PC-3 (cell line): ENCODE measurements at regions not wholly inside any gene's neighbourhood (a gene's known extent, or its start where the extent isn't known, plus 50 kb on each side); places are given as distances from the start of the nearest gene placed in this dataset.
"Not testable (repeated sequence)": the region's sequence is repeated elsewhere in the genome, so short reads cannot be mapped to it uniquely, and the experiment has no call there.

Experiments used
- ATAC-seq: fragments of 200-7000 bp; cut with Tn5 transposase; 2 replicates; pipeline ENCODE4 v1.9.1; 2020; ENCODE audit warnings: mild to moderate bottlenecking, moderate library complexity
- BruUV-seq: library from RNA; stranded (reverse); fragments of 400-500 nt; replicated peaks from 2 replicates; lab custom pipeline; 2021; lab: Mats Ljungman, UMichigan
- CTCF ChIA-PET: fragments of 300-600 bp; sonication (Branson Sonifier 250); formaldehyde crosslinking; loops from one replicate; lab custom pipeline; 2022; ENCODE audit warnings: antibody characterized with exemption; lab: Charles Lee
- POLR2A ChIA-PET: fragments of 300-600 bp; sonication (Branson Sonifier 250); formaldehyde crosslinking; loops from one replicate; lab custom pipeline; 2022; ENCODE audit warnings: antibody characterized with exemption; ENCODE audit not compliant: unreplicated experiment; lab: Charles Lee
- DNase-seq: peaks from one replicate; pipeline ENCODE4 v3.0.0-alpha.2; 2015
- H2AFZ ChIP-seq: fragments of 300-600 bp; sonication (generic); 2 replicates; pipeline ENCODE4 v1.6.0; 2016; ENCODE audit warnings: antibody characterized with exemption, low read length
- H3F3A ChIP-seq: fragments of 300-600 bp; sonication (generic); one replicate; pipeline ENCODE4 v1.6.0; 2017; ENCODE audit warnings: antibody characterized with exemption, low read length, control low read depth, mild to moderate bottlenecking; ENCODE audit not compliant: unreplicated experiment
- H3K27ac ChIP-seq: fragments of 300-600 bp; sonication (generic); 2 replicates; pipeline ENCODE4 v1.5.1; 2016; ENCODE audit warnings: mild to moderate bottlenecking, low read length
- H3K27me3 ChIP-seq: fragments of 300-600 bp; sonication (generic); 2 replicates; pipeline ENCODE4 v1.6.1; 2016; ENCODE audit warnings: low read length, mixed read lengths
- H3K36me3 ChIP-seq: fragments of 300-600 bp; sonication (generic); 2 replicates; pipeline ENCODE4 v1.6.1; 2016; ENCODE audit warnings: low read depth, mixed run types, low read length, mixed read lengths
- H3K4me1 ChIP-seq: fragments of 300-600 bp; sonication (generic); 2 replicates; pipeline ENCODE4 v1.5.1; 2016; ENCODE audit warnings: low read length; ENCODE audit not compliant: insufficient read depth
- H3K4me2 ChIP-seq: fragments of 300-600 bp; sonication (generic); 2 replicates; pipeline ENCODE4 v1.6.0; 2016; ENCODE audit warnings: low read length
- H3K4me3 ChIP-seq: fragments of 300-600 bp; sonication (generic); 2 replicates; pipeline ENCODE4 v1.5.1; 2016; ENCODE audit warnings: mild to moderate bottlenecking, low read length, mixed read lengths
- H3K79me2 ChIP-seq: fragments of 300-600 bp; sonication (generic); 2 replicates; pipeline ENCODE4 v1.6.1; 2017; ENCODE audit warnings: low read length, mixed read lengths
- H3K9ac ChIP-seq: fragments of 300-600 bp; sonication (generic); 2 replicates; pipeline ENCODE4 v1.6.0; 2016; ENCODE audit warnings: mild to moderate bottlenecking, low read length
- H3K9me2 ChIP-seq: fragments of 300-600 bp; sonication (generic); replicated peaks from 2 replicates; pipeline ENCODE4 v1.6.1; 2016; ENCODE audit warnings: mixed run types, low read length, mixed read lengths
- H3K9me3 ChIP-seq: fragments of 300-600 bp; sonication (generic); 2 replicates; pipeline ENCODE4 v1.6.1; 2016; ENCODE audit warnings: low read length, mixed read lengths
- H4K20me1 ChIP-seq: fragments of 300-600 bp; sonication (generic); 2 replicates; pipeline ENCODE4 v1.6.1; 2016; ENCODE audit warnings: low read length, mixed read lengths
- CTCF ChIP-seq: fragments of 300-600 bp; sonication (generic); conservative IDR thresholded peaks from 2 replicates; pipeline ENCODE4 v1.5.1; 2017; ENCODE audit warnings: antibody characterized with exemption, low read depth, mild to moderate bottlenecking, low read length
- EZH2 ChIP-seq: fragments of 300-600 bp; sonication (generic); IDR thresholded peaks from one replicate; pipeline ENCODE4 v1.6.1; 2017; ENCODE audit warnings: antibody characterized with exemption, mild to moderate bottlenecking, low read length; ENCODE audit not compliant: unreplicated experiment
- EZH2phosphoT487 ChIP-seq: fragments of 300-600 bp; sonication (generic); IDR thresholded peaks from 2 replicates; pipeline ENCODE4 v1.6.1; 2018; ENCODE audit warnings: mild to moderate bottlenecking, antibody characterized with exemption, low read length, borderline replicate concordance
- intact Hi-C: fragments of 100-400 bp; cut with micrococcal nuclease; formaldehyde crosslinking; loops from 2 replicates; pipeline ENCODE4 v1.9.0; 2023

- H3K36me3 ChIP-seq = no peaks in the 10 kb centered on the region
- no peaks in the 10 kb centered on the region for H3K9me3 ChIP-seq
- TF ChIP-seq CTCF (no peak), EZH2 (no peak), EZH2phosphoT487 (no peak)
- H3K9me2 ChIP-seq = no peaks in the 10 kb centered on the region
- no peaks in the 10 kb centered on the region for H3F3A ChIP-seq
- intact Hi-C loops = no loop called here
- H2AFZ ChIP-seq = no peak overlapping the region
- H3K79me2 ChIP-seq = no peaks in the 10 kb centered on the region
- 0 out of 2 replicates have a peak, but pooled peaks cover 3% of the 10 kb centered on the region for H3K27me3 ChIP-seq
- no peak for DNase-seq
- no peak overlapping the region for H3K27ac ChIP-seq
- H3K9ac ChIP-seq = no peak overlapping the region
- no peaks in the 10 kb centered on the region for H3K4me1 ChIP-seq
- ChIA-PET POLR2A (no interaction called here), CTCF (no interaction called here)
- H3K4me2 ChIP-seq = no peak overlapping the region
- ATAC-seq = no peak
- no TSS peak for BruUV-seq
- no peaks in the 10 kb centered on the region for H4K20me1 ChIP-seq
- H3K4me3 ChIP-seq = no peak overlapping the region
Measured at GRCh38 chr11:57888386-57888785, 126.8 kb downstream of the CTNND1 start.

GRCh38 chr11:57890521-57890920 is 128.9 kb downstream of the CTNND1 start:
- Histone ChIP-seq H3K27me3 (0 out of 2 replicates have a peak, but pooled peaks cover 3% of the 10 kb centered on the region), H4K20me1 (no peaks in the 10 kb centered on the region), H3K9me3 (no peaks in the 10 kb centered on the region), H3K9me2 (no peaks in the 10 kb centered on the region), H3K27ac (no peak overlapping the region), H3K9ac (no peak overlapping the region), H3K4me3 (no peak overlapping the region), H3K36me3 (no peaks in the 10 kb centered on the region), H3K79me2 (no peaks in the 10 kb centered on the region), H3K4me1 (no peaks in the 10 kb centered on the region), H2AFZ (no peak overlapping the region), H3F3A (no peaks in the 10 kb centered on the region), H3K4me2 (no peak overlapping the region)
- POLR2A ChIA-PET = no interaction called here
- CTCF ChIA-PET = no interaction called here
- intact Hi-C loops = no loop called here
- TF ChIP-seq CTCF (no peak), EZH2 (no peak), EZH2phosphoT487 (no peak)
- no peak for ATAC-seq
- BruUV-seq = no TSS peak
- DNase-seq = no peak

GRCh38 chr11:57893200-57893599 is 130.5 kb upstream of the OR9Q1 start:
- DNase-seq, CTCF ChIA-PET, BruUV-seq, H2AFZ ChIP-seq, H3K4me3 ChIP-seq, ATAC-seq, intact Hi-C loops, H3K9me3 ChIP-seq, H3K9me2 ChIP-seq, H3K9ac ChIP-seq, H3K4me2 ChIP-seq, H3K4me1 ChIP-seq, POLR2A ChIA-PET, H3K27ac ChIP-seq, H3K79me2 ChIP-seq, H3K36me3 ChIP-seq, H3F3A ChIP-seq, H4K20me1 ChIP-seq: not testable (repeated sequence)
- H3K27me3 ChIP-seq = peaks cover 19% of the 10 kb centered on the region; the same call in 1 of the 2 replicates
